ENCODE measurements at regions not wholly inside any gene's neighbourhood (a gene's known extent, or its start where the extent isn't known, plus 50 kb on each side); places are given as distances from the start of the nearest gene placed in this dataset.
"Not testable (repeated sequence)": the region's sequence is repeated elsewhere in the genome, so short reads cannot be mapped to it uniquely, and the experiment has no call there.

DNA sequence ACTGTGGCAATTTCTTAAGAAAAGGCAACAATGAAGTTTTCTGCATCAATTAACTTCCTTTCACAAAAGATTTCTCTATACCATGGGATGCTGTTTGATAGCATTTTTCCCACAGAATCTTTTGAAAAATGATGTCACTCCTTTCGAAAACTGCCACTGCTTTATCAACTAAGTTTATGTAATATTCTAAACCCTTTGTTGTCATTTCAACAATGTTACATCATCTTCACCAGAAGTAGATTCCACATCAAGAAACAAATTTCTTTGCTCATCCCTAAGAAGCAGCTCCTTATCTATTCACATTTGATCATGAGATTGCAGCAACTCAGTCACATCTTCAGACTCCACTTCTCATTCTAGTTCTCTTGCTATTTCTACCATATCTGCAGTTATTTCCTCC lies 116.1 kb upstream of the KCND3 start:
- DNase-seq = no peak

DNA sequence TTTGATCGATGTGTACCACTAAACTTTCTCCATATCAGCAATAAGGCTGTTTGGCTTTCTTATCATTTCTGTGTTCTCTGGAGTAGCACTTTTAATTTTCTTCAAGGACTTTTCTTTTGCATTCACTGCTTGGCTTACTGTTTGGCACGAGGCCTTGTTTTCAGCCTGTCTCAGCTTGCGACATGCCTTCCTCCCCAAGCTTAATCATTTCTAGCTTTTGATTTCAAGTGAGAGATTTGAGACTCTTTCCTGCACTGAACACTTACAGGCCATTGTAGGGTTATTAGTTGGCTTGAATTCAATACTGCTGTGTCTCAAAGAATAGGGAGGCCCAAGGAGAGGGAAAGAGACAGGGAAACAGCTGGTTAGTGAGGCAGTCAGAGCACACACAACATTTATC lies 120.6 kb upstream of the KCND3 start:
- no peak for DNase-seq

DNA sequence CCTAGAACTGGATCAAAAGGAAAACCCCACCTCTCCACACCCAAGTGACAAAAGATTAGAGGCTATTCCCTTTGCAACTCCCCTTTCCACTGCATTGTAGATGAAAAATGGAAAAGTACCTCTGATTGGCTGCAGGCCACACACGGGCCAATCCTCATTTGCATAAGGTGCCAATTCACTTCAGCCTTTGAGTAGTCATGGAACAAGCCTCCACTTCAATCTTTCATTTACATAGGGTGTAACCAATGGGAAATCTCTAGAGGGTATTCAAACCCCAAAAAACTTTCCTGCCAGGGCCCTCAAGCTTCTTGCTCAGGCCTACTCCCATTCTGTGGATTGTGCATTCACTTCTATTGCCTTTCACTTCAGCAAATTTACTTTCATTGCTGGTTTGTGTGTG lies 122.3 kb upstream of the KCND3 start:
- DNase-seq = no peak

DNA sequence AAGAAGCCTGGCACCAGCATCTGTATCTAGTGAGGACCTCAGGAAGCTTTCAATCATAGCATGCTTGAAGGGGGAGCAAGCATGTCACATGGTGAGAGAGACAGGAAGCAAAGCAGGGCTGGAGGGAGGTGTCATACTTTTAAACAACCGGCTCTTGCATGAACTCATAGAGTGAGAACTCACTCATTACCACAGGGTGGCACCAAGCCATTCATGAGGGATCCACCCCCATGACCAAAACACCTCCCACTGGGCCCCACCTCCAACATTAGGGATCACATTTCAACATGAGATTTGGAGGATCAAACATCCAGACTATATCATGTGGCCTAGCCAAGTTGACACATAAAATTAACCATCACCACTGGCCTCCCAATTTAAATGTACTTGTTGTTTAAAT lies 125.1 kb upstream of the KCND3 start:
- DNase-seq = no peak

DNA sequence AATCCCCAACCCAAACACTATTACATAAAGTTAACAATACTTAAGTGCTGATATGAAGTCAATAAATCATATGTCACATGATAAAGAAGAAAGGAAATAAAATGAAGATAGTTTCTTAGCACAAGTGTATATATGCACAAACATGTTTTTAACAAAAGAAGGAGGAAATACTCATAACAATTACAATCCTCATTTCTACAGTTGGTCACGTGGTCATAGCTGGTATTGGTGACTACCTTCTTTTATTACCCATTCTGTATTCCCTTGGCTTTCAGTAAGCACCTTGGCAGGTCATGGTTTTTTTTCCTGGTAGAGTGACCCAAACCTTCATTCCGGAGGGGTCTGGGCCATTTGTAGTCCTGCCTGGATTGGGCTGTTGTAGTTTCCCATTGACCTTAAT lies 137.1 kb upstream of the KCND3 start:
- no peak for DNase-seq

DNA sequence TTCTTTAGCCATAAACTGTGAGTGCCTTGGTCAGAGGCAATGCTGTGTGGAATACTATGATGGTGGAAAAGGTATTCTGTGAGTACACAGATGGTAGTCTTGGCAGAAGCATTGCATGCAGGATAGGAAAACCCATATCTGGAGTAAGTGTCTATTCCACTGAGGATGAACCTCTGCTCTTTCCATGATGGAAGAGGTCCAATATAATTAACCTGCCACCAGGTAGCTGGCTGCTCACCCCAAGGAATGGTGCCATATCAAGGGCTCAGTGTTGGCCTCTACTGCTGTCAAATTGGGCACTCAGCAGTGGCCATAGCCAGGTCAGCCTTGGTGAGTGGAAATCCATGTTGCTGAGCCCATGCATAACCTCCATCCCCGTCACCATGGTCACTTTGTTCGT lies 138.1 kb upstream of the KCND3 start:
- not testable (repeated sequence) for DNase-seq

DNA sequence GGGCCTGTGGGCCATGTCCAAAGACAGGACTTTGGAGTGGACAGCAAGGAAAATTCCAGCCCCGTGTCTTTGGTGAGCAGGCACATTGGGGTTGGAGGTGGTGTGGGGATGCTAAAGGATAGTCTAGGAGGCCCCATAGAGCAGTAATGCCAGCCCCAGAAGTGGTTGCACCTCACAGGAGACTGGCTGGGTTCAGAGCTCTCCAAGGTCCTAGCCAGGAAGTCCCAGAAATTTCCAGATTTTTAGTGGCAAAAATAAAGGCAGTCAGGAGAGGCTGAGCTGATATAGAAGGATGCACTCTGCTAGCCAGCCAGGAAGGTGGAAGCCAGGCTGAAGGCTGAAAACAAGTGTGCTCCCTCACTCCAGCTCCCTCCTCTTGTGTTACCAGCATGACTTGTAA lies 144.0 kb upstream of the KCND3 start:
- DNase-seq = no peak

DNA sequence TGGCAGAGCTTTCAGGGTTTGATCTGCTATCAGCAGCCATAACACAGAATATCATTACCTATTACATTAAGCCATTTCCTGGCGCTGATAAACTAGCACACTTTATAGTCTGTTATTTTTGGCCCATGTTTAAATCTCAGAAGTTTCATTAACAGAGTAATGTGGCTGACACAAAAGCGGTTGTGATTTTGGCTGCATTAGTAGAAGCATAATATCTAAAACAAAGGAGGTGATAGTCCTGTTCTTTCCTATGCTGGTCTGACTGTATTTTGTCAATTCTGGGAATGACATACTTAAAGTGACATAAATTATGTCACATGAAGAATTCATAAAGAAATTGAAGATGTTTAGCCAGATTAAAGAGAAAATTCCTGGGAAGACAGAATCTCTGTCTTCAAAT lies 151.3 kb upstream of the KCND3 start:
- no peak for DNase-seq

DNA sequence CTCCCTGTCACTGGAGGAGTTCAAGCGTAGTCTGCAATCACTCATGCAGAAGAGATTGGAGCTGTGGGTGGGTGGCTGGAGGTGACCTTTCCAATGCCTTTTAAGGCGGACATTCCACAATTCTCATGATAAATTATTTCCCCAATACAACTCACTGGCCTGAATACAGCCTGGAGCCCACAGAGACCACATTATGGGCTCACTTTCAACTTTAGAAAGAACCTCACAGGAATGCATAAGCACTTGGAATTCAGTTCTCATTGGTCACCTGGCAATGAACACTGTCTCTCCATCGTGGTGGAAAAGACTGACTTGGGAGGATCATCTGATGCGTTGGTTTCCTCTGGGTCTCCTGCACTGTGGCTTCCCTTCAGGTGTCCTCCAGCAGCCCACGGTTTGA lies 151.8 kb upstream of the KCND3 start:
- no peak for DNase-seq

DNA sequence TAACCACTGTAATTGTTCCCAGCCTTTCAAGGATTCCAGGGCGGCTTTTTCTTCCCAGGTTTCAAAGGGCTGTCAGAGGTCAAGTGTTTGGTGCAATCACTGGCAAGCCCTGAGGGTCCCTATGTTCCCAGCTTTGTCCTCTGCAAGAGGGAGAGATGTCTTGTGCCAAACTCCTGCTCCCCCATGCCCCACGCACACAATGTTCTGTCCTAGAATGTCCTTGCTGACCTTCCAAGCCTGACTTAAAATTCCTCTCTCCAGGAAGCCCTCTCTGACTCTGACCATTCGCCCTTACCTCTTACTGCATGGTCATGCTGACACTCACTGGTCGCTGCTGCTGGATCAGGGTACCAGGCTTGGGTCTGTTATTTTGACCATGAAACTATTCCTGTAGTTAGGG lies 152.5 kb upstream of the KCND3 start:
- no peak for DNase-seq

DNA sequence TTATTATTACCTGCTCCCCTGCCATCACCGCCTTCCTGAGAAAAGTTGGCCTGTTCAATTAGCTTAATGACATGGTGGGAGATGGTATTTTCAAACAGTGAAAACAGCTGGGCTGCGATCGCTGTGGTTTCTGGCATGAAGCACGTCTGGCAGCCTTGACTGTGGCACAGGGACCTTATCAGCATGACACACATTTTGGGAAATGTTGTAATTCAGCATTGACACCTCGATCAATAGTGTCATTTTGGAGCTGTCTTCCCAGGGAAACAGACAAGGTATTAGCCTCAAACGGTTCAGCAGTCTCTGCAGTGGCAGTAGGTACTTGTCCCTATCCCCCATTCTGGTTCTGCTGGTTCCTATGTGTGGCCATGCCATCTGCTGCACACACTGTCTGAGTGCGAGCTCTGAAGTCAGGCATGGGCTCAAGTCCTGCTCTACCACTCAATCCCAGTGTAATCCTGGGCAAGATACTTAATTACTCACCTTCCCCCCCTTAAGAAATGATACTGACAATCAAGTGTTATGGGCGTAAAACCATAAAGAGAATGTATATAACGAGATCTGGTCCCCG lies 154.5 kb upstream of the KCND3 start:
- DNase-seq = no peak

DNA sequence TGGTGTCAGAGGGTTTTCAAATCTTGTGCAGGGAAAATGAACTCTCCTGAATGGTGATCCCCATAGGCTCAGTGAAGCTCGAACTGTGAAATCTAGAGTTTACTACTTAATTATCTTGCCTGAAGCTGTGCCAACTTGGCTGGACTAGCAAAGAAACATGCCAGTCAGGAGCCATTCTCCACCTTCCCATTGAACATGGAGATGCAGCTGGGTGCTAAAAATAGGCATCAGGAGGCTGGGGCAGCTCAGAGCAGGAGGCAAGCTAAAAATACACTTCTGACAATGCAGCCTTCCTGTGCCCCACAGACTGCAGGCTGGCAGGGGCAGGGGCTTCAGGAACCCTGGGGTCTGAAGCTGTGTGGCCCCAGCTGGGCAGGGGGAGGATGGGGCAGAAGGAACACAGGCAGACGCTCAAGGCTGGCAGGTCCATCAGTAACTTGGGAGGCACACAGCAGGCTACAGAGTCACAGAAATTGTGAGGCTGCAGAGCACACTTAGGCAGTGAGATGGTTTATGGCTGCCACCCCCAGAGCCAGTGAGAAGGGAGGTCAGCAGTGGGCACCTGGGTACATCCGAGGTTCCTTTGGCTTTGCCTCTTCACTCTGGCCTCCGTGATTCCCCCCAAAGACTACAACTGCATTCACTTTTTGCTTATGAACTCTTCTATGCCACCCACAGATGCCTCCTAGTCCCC lies 155.4 kb upstream of the KCND3 start:
- DNase-seq = no peak

DNA sequence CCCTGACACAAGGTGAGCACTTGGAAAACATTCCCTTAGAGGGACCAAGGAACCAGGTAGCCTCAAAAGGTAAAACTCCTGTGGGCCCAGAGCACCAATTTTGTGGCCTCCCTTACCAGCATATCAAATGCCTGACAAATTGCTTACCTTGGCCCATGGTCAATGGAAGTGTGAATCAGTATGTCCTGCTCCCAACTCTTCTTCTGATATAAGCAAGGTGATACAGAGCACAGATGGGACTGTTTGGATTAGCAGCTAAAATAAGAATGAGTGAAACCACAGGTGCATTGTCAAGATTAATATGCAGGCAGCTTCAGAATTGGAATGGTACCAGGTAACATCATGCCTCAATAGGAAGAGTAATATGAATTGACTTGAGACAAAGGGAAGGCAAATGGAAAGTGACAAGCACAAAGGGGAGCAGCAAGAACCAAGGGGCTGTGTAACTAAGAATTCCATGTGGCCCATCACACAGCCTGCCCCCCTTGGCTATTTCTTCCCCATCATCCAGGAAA lies 156.8 kb upstream of the KCND3 start:
- peak; percentile 28 for DNase-seq

DNA sequence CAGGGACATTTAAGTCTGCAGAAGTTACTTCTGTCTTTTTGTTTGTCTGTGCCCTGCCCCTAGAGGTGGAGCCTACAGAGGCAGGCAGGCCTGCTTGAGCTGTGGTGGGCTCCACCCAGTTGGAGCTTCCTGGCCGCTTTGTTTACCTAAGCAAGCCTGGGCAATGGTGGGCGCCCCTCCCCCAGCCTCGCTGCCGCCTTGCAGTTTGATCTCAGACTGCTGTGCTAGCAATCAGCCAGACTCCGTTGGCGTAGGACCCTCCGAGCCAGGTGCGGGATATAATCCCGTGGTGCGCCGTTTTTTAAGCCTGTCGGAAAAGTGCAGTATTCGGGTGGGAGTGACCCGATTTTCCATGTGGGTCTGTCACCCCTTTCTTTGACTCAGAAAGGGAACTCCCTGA lies 170.7 kb upstream of the KCND3 start:
- DNase-seq = not testable (repeated sequence)

DNA sequence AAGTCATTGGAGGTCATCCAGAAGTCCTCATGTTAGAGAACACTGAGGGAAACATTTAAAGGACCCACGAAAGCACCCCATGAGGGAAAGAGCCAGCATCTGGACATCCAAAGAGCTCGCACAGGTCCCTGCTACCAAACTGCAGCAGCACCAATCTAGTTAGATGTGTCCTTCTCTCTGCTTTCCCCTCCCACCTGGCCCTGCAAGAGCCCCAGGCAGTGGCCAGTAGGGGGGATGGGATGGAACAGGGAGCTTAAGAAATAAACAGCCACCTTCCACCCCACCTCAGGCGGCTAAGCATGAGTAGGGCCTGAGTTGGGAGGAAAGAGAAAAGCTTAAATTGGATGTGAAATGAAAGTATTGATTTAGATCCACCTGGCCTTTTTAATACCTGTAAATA lies 175.9 kb upstream of the KCND3 start:
- DNase-seq = no peak

DNA sequence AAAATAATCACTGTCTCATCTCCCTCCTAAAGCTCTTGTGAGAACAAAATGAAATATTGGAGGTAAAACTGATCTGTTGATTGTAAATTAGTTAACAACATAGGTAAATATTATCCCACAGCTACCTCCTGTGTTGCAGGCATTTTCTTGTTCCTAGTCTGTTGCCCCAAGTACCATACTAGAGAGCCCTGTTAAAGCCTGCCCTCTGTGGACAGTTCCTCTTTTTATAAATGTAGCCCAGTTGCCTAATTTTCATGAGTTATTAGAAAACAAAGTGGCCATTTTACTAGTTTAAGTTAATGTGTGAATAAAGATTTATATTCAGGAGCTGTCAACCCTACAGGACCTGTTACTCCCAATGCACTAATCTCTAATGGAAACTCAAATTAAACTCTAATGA lies 180.0 kb upstream of the KCND3 start:
- no peak for DNase-seq

DNA sequence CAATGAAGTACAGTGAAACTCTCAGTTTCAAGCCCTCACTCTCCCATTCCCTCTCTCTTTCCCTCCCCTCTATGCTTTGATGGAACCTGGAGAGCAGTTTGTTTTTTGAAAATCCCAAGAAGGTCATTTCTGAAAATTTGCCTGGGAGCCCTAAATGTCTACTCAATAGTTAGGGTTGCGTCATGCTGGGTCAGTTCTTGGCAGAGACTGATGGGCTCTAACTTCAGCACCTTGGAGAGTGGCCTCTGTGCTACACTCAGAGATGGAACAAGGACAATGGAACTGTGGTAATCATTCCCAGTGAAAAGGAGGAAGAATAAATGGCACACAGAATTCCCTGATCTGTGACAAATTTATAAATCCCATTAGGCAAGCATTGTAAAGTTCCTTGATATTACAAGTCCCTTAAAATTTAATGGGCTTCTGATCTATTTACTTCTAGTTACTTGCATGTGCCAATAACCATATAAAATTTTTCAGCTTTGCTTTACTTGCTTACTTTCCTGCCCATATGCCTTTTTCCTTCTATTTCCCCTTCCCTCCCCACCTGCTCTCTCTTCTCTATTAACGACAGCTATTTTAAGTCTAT lies 182.9 kb upstream of the KCND3 start:
- DNase-seq = no peak

DNA sequence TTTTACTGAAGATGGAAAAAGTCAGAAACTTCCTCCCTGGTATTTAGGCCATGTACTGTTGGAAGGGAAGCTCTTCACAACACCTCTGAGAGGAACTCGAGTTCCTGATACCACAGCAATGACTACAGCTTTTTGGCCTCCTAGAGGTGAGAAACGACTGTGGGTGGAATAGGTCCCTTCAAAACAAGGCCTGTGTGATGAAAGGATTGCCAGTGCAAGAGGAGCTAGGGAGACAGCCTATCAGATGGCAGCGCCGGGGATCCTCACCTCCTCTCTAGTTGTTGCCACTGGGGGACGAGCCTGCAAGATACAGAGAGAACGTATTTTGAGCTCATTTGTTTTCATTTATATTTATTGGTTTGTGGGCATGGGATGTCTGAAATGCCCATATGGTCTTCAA lies 187.8 kb upstream of the KCND3 start:
- DNase-seq = no peak

DNA sequence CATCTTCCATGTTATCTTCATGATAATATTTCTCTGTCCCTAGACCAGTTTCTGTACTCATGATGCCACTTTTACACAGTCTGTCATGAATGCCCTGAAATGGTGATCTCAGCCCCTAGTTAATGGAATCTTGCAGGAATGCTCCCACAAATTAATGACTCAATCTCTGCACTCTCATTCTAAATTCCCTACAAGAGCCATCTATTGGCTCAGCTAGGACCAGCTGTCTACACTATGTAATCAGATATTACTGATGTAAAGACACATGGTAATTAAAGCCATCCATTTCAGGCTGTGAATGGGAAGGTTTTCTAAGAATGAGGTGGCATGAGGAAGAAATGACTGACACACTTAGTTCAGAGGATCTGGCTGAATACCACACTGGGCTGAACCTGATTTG lies 199.1 kb upstream of the KCND3 start:
- no peak for DNase-seq

DNA sequence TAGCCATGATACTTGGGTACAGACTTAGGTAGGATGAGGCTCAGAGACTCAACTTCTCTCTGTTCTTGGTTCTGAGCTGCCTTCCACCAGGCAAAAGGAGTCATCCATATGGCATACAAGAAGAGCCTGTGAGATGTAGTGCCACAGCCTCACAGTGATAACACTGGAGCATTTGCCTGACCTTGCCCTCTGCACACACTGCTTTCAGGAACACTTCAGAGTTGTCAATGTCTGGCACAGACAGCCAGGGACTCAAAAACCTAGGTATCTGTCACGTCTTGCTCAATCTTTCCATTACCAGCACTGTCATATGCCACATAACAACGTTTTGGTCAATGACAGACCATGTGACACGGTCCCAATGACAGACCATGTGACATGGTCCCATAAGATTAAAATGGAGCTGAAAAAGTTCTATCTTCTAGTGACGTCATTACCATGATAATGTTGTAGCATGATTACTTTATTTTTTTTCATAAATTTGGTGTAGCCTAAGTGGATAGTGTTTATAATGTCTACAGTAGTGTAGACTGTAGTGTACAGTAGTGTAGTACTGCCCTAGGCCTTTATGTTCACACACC lies 199.9 kb upstream of the CTTNBP2NL start:
- no peak for DNase-seq

DNA sequence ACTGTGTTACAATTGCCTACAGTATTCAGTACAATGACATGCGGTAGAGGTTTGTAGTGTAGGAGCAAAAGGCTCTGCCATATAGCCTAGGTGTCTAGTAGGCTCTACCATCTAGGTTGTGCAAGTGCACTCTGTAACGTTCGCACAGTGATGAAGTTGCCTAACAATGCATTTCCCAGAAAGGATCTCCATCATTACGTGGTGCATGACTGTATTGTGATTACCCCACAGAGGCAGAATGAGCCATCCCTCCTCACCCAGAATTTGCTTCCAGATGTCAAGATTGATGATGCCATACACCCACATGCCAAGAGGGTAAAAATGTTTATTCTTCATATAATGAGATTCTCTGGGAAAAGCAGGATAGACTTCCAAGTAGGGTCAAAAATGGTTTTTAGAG lies 199.3 kb upstream of the CTTNBP2NL start:
- no peak for DNase-seq

DNA sequence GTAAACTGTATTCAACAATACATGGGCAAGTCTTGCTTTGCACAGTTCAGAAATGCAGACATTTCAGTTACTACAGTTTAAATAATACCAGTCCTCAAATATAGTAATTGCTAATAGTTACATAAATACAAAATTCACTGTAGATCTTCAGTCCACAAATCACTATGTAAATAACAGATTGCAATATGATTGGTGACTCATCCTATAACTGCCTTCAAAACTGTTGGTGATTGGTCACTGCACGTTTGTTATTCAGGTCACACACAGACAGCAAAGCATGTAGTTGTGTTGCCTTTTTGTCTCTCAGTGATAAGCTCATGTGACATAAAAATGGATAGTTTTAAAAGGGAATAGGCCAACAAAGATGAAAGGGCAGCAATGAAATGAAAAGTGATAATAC lies 186.5 kb upstream of the CTTNBP2NL start:
- DNase-seq = no peak

DNA sequence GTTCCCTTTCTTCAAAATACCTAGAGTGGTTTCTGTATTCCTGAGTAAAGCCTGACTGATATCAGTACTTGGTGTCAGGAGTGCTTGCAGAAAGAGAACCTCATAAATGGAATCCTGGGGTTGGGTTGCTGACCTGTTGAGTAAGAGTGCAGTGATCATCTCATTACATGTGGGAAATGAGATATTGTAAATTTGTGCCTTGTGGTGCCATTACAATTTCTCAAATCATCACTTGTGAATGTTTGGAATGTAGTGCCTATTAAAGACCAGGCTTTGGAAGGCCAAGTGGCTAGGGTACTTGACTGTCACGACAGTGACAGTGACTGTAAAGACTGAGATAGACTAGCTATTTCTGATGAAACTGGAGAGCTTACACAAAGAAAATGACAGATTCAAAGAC lies 176.7 kb upstream of the CTTNBP2NL start:
- no peak for DNase-seq

DNA sequence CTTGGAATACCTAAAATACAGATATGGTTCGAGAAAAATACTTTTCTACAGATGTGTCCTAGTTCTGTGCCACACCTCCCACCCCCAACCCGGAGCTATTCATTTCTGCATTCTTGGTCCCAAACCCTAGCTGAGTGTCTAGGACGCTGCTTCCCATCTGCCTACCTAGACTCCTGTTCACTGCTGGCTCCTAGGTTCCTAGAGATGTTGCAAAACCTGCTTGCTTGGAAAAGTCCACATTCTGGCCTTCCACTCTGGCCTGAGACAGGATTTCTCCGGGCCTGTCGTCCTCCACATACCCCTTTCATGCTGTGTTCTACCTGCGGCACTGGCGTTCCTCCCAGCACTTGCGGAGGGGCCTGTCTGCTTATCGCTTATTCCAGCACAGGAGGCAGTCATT lies 165.8 kb upstream of the CTTNBP2NL start:
- no peak for DNase-seq
